GM12874 (cell line): ENCODE measurements at regions not wholly inside any gene's neighbourhood (a gene's known extent, or its start where the extent isn't known, plus 50 kb on each side); places are given as distances from the start of the nearest gene placed in this dataset.

ENCODE experiments used
- TF ChIP-seq, protein P1 (sequence below): IDR thresholded peaks from 2 replicates; pipeline ENCODE4 v1.5.1; 2011; ENCODE audit warnings: low read depth, mild to moderate bottlenecking, control low read depth, low read length, moderate library complexity; ENCODE audit not compliant: insufficient read depth

GRCh38 chr2:173598525-173598924 is 243.9 kb downstream of the CDCA7 start:
- TF ChIP-seq, protein P1, sequence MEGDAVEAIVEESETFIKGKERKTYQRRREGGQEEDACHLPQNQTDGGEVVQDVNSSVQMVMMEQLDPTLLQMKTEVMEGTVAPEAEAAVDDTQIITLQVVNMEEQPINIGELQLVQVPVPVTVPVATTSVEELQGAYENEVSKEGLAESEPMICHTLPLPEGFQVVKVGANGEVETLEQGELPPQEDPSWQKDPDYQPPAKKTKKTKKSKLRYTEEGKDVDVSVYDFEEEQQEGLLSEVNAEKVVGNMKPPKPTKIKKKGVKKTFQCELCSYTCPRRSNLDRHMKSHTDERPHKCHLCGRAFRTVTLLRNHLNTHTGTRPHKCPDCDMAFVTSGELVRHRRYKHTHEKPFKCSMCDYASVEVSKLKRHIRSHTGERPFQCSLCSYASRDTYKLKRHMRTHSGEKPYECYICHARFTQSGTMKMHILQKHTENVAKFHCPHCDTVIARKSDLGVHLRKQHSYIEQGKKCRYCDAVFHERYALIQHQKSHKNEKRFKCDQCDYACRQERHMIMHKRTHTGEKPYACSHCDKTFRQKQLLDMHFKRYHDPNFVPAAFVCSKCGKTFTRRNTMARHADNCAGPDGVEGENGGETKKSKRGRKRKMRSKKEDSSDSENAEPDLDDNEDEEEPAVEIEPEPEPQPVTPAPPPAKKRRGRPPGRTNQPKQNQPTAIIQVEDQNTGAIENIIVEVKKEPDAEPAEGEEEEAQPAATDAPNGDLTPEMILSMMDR: no peak

- TF ChIP-seq, protein P1: no peak
Observed at GRCh38 chr2:173599821-173600359, 245.2 kb downstream of the CDCA7 start.

- TF ChIP-seq, protein P1: no peak
Observed at GRCh38 chr2:173602153-173602795, 247.6 kb downstream of the CDCA7 start.

- TF ChIP-seq, protein P1: no peak
Observed at GRCh38 chr2:173605994-173606393, 251.3 kb downstream of the CDCA7 start.

GRCh38 chr2:173606619-173607248 is 252.1 kb downstream of the CDCA7 start:
- TF ChIP-seq, protein P1: no peak

- TF ChIP-seq, protein P1: no peak
Observed at GRCh38 chr2:173607606-173608311, 253.1 kb downstream of the CDCA7 start.

GRCh38 chr2:173611121-173611520 is 256.4 kb downstream of the CDCA7 start:
- TF ChIP-seq, protein P1: no peak
